GM18502 (cell line): ENCODE measurements at regions not wholly inside any gene's neighbourhood (a gene's known extent, or its start where the extent isn't known, plus 50 kb on each side); places are given as distances from the start of the nearest gene placed in this dataset.
"Not testable (repeated sequence)": the region's sequence is repeated elsewhere in the genome, so short reads cannot be mapped to it uniquely, and the experiment has no call there.

ENCODE experiments used
- ATAC-seq: cut with Tn5 transposase; IDR thresholded peaks from one replicate; pipeline ENCODE4 v1.9.1; 2021; ENCODE audit warnings: mild to moderate bottlenecking; ENCODE audit not compliant: unreplicated experiment, poor library complexity

GRCh38 chr5:57938174-57938557 is 455.6 kb upstream of the ACTBL2 start:
- ATAC-seq = no peak

GRCh38 chr5:57937501-57938173 is 455.0 kb upstream of the ACTBL2 start:
- no peak for ATAC-seq

GRCh38 chr5:57937025-57937424 is 454.4 kb upstream of the ACTBL2 start:
- no peak for ATAC-seq

- ATAC-seq = no peak
Measured at GRCh38 chr5:57932761-57933160, 450.1 kb upstream of the ACTBL2 start.

- ATAC-seq = no peak
Measured at GRCh38 chr5:57931807-57932206, 449.2 kb upstream of the ACTBL2 start.

GRCh38 chr5:57931352-57931751 is 448.7 kb upstream of the ACTBL2 start:
- no peak for ATAC-seq

GRCh38 chr5:57929271-57929670 is 446.7 kb upstream of the ACTBL2 start:
- no peak for ATAC-seq

- not testable (repeated sequence) for ATAC-seq
Measured at GRCh38 chr5:57923094-57923493, 440.5 kb upstream of the ACTBL2 start.

- ATAC-seq = no peak
Measured at GRCh38 chr5:57917004-57917403, 434.4 kb upstream of the ACTBL2 start.

- no peak for ATAC-seq
Measured at GRCh38 chr5:57915536-57915935, 432.9 kb upstream of the ACTBL2 start.

- no peak for ATAC-seq
Measured at GRCh38 chr5:57911438-57911837, 428.8 kb upstream of the ACTBL2 start.

- ATAC-seq = no peak
Measured at GRCh38 chr5:57906671-57907070, 424.1 kb upstream of the ACTBL2 start.

GRCh38 chr5:57903458-57903857 is 420.8 kb upstream of the ACTBL2 start:
- no peak for ATAC-seq

GRCh38 chr5:57902095-57902494 is 419.5 kb upstream of the ACTBL2 start:
- no peak for ATAC-seq

GRCh38 chr5:57900381-57900944 is 417.9 kb upstream of the ACTBL2 start:
- ATAC-seq = no peak

- no peak for ATAC-seq
Measured at GRCh38 chr5:57896576-57896975, 414.0 kb upstream of the ACTBL2 start.

- ATAC-seq = no peak
Measured at GRCh38 chr5:57895766-57896165, 413.2 kb upstream of the ACTBL2 start.

- ATAC-seq = no peak
Measured at GRCh38 chr5:57893926-57894325, 411.3 kb upstream of the ACTBL2 start.

- ATAC-seq = no peak
Measured at GRCh38 chr5:57891443-57891842, 408.8 kb upstream of the ACTBL2 start.

GRCh38 chr5:57889558-57889957 is 406.9 kb upstream of the ACTBL2 start:
- no peak for ATAC-seq

- ATAC-seq = no peak
Measured at GRCh38 chr5:57887851-57888621, 405.4 kb upstream of the ACTBL2 start.
